BE2C (cell line): ENCODE measurements at regions not wholly inside any gene's neighbourhood (a gene's known extent, or its start where the extent isn't known, plus 50 kb on each side); places are given as distances from the start of the nearest gene placed in this dataset.

Source experiments
- DNase-seq: peaks from one replicate; pipeline ENCODE4 v3.0.0-alpha.2; 2020
- H3K27me3 ChIP-seq: fragments of 250-450 bp; sonication (Bioruptor Pico); 2 replicates; pipeline ENCODE4 v1.5.1; 2020; ENCODE audit warnings: mild to moderate bottlenecking
- H3K36me3 ChIP-seq: fragments of 250-450 bp; sonication (Bioruptor Pico); 2 replicates; pipeline ENCODE4 v1.5.1; 2020; ENCODE audit warnings: mild to moderate bottlenecking
- H3K4me1 ChIP-seq: fragments of 250-450 bp; sonication (Bioruptor Pico); 2 replicates; pipeline ENCODE4 v1.5.1; 2020
- H3K4me3 ChIP-seq: 2 replicates; pipeline ENCODE4 v1.5.1; 2011; ENCODE audit warnings: low read depth, low read length
- H3K9me3 ChIP-seq: fragments of 250-450 bp; sonication (Bioruptor Pico); 2 replicates; pipeline ENCODE4 v1.5.1; 2020
- TF ChIP-seq, protein P1 (sequence below): IDR thresholded peaks from 2 replicates; pipeline ENCODE4 v1.5.1; 2012; ENCODE audit warnings: mild to moderate bottlenecking, low read depth, low read length

DNA sequence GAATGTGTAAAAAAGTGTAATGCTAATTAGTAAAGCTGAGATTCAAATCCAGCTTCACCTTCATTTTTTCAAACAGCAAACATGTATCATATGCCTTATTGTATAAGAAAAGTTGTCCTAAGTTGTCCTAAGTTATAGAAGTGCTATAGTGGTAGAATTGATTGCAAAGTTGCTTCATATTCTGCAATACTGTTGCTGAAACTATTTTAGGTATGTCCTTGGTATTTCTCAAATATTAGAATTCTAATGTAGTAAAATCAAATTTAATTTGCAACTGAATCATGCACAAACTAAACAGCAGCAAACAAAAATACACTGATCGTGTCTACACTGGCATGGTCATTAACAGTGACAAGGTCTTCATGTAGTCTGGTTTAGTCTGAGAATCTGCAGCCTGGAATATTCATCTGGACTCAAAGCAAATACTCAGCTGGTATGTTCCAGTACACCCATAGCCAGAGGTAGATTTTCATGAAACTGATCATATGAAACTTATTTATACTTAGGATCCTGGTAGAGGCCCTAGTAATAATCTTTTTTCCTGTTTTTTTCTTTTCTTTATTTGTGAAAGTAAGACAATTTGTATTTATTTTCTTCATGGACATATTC lies 555.6 kb upstream of the ZEB2 start:
- TF ChIP-seq, protein P1, sequence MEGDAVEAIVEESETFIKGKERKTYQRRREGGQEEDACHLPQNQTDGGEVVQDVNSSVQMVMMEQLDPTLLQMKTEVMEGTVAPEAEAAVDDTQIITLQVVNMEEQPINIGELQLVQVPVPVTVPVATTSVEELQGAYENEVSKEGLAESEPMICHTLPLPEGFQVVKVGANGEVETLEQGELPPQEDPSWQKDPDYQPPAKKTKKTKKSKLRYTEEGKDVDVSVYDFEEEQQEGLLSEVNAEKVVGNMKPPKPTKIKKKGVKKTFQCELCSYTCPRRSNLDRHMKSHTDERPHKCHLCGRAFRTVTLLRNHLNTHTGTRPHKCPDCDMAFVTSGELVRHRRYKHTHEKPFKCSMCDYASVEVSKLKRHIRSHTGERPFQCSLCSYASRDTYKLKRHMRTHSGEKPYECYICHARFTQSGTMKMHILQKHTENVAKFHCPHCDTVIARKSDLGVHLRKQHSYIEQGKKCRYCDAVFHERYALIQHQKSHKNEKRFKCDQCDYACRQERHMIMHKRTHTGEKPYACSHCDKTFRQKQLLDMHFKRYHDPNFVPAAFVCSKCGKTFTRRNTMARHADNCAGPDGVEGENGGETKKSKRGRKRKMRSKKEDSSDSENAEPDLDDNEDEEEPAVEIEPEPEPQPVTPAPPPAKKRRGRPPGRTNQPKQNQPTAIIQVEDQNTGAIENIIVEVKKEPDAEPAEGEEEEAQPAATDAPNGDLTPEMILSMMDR: no peak
- H3K27me3 ChIP-seq: no peaks in the 10 kb centered on the region
- H3K4me3 ChIP-seq: no peak overlapping the region
- no peaks in the 10 kb centered on the region for H3K36me3 ChIP-seq
- no peaks in the 10 kb centered on the region for H3K9me3 ChIP-seq
- no peaks in the 10 kb centered on the region for H3K4me1 ChIP-seq
- DNase-seq: no peak

DNA sequence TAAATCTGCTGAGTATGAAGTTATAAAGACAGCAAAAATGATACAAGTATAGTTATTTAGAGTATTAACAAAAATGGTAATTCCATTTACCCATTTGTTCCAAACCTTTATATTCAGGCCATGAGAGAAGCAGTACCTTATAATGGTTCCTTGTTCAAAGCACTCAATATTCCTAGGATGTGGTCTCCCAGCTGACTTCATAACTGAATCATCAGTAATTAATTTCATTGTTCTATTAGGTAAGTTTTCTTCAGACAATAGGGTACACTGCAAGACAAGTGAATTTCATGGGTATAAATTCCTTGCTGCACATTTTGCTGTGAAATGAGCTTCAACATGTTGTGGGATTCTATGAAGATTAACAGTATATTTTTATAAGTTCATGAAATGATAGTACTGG lies 550.8 kb upstream of the ZEB2 start:
- H3K9me3 ChIP-seq: no peaks in the 10 kb centered on the region
- DNase-seq: no peak
- TF ChIP-seq, protein P1: no peak

DNA sequence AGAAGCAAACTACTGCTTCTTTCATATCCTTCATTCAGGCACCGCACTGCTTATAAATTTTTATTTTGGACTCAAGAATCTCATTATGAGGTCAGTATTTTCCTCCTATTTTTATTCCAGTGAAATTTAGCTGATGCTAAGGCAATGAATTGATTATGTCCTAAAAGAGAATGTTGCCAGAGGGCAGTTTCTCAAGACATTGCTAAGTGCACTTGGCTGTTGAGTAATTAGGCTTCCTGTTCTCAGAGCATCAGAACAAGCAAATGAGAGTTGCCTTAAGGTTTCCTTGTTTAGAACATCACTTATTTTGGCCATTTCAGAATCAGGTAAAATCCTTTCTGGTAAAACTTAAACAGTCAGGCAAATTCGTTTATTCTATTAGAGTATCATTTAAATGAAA lies 548.6 kb upstream of the ZEB2 start:
- H3K36me3 ChIP-seq: no peaks in the 10 kb centered on the region
- TF ChIP-seq, protein P1: no peak
- no peak for DNase-seq
- H3K27me3 ChIP-seq: no peaks in the 10 kb centered on the region
- no peaks in the 10 kb centered on the region for H3K4me1 ChIP-seq
- H3K9me3 ChIP-seq: no peaks in the 10 kb centered on the region
- no peak overlapping the region for H3K4me3 ChIP-seq

More for the DNA sequence above, 550.8 kb upstream of the ZEB2 start:
- H3K27me3 ChIP-seq: no peaks in the 10 kb centered on the region
- H3K4me3 ChIP-seq: no peak overlapping the region
- H3K4me1 ChIP-seq: no peaks in the 10 kb centered on the region
- no peaks in the 10 kb centered on the region for H3K36me3 ChIP-seq

DNA sequence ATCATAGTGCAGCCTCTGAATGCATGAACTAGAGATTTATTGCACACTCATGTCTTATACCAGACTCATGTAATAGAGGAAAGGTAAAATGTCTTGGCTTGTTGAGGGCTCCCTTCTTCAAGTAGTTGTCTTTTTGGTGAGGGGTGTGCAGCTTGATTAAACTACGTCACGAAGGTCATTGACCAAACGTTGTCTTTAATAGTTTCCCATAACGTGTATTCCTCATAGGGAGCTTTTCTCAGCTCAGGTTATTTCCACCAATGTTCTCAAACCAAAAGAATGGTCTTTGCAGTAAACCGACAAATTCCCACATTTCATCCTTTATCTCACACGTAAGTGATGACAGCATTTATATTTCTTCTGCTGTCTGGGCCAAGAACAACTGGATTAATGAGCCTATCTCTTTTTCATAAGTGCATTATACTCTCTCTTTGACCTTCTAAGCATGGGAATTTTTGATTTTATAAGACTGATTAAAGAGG lies 547.7 kb upstream of the ZEB2 start:
- H3K9me3 ChIP-seq: no peaks in the 10 kb centered on the region
- TF ChIP-seq, protein P1: no peak
- DNase-seq: no peak
- no peaks in the 10 kb centered on the region for H3K36me3 ChIP-seq
- H3K4me1 ChIP-seq: no peaks in the 10 kb centered on the region
- H3K27me3 ChIP-seq: no peaks in the 10 kb centered on the region
- H3K4me3 ChIP-seq: no peak overlapping the region

DNA sequence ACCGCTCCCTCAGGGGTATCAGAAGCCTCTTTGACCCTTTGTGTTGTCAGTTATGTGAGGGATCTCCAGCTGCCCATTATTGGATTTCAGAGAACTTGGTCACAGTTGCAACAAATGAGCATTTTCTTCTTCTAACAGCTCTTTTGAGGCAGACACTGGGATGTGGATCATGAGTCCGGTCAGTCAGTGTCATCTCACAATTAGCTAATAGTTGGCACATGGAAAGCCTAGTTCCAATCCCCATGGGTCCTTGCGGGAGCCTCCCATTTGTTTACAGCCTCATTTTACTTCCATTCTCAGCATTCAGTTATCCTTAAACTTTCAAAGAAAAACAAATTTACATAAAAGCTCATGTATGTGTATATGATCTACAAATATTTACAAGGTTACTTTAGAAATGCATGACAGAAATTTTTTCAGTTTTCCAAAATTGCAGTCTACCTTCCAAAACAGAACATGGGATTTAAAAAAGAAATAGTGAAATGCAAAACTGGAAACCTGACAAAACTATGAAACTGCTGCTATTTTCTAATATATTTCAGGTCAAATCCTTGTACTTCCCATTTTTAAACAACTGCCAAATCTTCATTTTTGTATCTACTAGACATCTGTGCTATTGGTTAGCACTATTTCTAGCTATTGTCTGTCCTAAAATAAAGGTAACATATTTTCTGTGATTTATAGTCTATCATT lies 547.1 kb upstream of the ZEB2 start:
- Histone ChIP-seq H3K4me1 (no peaks in the 10 kb centered on the region), H3K9me3 (no peaks in the 10 kb centered on the region), H3K4me3 (no peak overlapping the region), H3K27me3 (no peaks in the 10 kb centered on the region), H3K36me3 (no peaks in the 10 kb centered on the region)
- no peak for DNase-seq
- TF ChIP-seq, protein P1: no peak

DNA sequence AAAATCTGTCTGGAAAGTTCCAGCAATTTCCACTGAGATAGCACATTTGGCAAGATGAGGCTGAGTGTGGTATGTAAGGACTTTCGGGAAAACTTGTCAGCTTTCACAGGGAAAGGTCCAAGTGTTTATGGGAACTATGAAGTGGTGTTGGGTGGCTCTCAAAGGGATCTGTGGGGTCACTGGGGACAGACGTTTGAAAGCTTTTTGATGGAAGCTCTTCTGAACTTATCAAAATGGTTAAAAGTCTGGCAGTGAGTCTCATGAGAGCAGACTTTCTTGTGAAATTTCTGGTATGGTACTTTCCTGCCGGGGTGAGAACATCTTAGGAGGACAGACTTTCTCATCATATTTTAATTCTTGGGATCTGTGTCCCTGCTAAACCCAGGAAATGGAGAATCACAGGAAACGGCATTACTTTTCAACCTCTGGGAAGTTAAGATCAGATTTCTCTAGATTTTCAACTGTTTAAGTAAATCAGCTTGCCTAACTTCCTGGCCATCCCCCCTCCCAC lies 546.3 kb upstream of the ZEB2 start:
- Histone ChIP-seq H3K4me1 (no peaks in the 10 kb centered on the region), H3K9me3 (no peaks in the 10 kb centered on the region), H3K27me3 (no peaks in the 10 kb centered on the region), H3K36me3 (no peaks in the 10 kb centered on the region), H3K4me3 (no peak overlapping the region)
- TF ChIP-seq, protein P1: no peak
- DNase-seq: no peak
